ENCODE measurements at regions not wholly inside any gene's neighbourhood (a gene's known extent, or its start where the extent isn't known, plus 50 kb on each side); places are given as distances from the start of the nearest gene placed in this dataset.

DNA sequence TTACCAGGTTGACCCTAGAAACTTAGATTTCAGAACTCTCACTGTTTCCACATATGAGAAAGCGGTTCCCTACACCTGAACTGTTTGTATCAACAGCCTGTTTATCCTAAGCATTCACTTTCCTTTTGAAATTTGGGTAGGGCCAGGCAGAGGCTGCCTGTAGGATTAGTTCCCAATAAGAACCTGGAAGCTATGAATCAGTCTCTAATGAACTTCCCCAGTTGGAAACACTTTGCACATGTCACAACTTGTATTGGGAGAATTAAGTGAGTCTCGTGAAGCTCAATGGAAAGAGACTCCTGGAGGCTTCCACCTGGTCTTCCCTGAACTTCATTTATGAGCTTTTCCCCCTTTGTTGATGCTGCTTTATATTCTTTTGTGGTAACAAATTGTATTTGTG, 486.6 kb upstream of the HS6ST1 start:
- H3K36me3 Mint-ChIP-seq, result no peaks in the 10 kb centered on the region
- Histone ChIP-seq H3K4me2 (no peak overlapping the region), H3K27me3 (no peaks in the 10 kb centered on the region), H3F3A (ENCODE audit: low read depth) (no peaks in the 10 kb centered on the region), H3K36me3 (peaks cover 3% of the 10 kb centered on the region), H3K9me3 (ENCODE audit: low read depth) (peaks cover 6% of the 10 kb centered on the region), H3K27ac (no peak overlapping the region), H3K9ac (no peak overlapping the region), H4K20me1 (ENCODE audit: low read depth) (no peaks in the 10 kb centered on the region), H3K79me2 (ENCODE audit: low read depth) (no peaks in the 10 kb centered on the region), H3K4me1 (peaks cover 5% of the 10 kb centered on the region), H3K4me3 (no peak overlapping the region), H2AFZ (replicated peaks) (no peak overlapping the region)
- no peak overlapping the region for H3K4me3 Mint-ChIP-seq
- no peaks in the 10 kb centered on the region for H3K4me1 Mint-ChIP-seq
- H3K27ac Mint-ChIP-seq, result no peak overlapping the region
- H3K9me3 Mint-ChIP-seq, result peaks cover 16% of the 10 kb centered on the region
- DNase-seq (ENCODE audit: low spot score), result no peak
- TF ChIP-seq EZH2phosphoT487 (IDR thresholded peaks at IDR 0.05) (no peak), EZH2 (IDR thresholded peaks at IDR 0.05) (no peak)
- peaks cover 2% of the 10 kb centered on the region for H3K27me3 Mint-ChIP-seq (ENCODE audit: insufficient read depth, low read depth)

- Histone ChIP-seq H3K79me2 (ENCODE audit: low read depth) (no peaks in the 10 kb centered on the region), H4K20me1 (ENCODE audit: low read depth) (no peaks in the 10 kb centered on the region), H3K4me3 (no peak overlapping the region), H3K9me3 (ENCODE audit: low read depth) (peaks cover 6% of the 10 kb centered on the region), H3K36me3 (peaks cover 3% of the 10 kb centered on the region), H3K27me3 (no peaks in the 10 kb centered on the region), H2AFZ (replicated peaks) (no peak overlapping the region), H3K4me2 (no peak overlapping the region), H3K9ac (no peak overlapping the region), H3F3A (ENCODE audit: low read depth) (no peaks in the 10 kb centered on the region), H3K4me1 (peaks cover 5% of the 10 kb centered on the region), H3K27ac (no peak overlapping the region)
- H3K27ac Mint-ChIP-seq, result no peak overlapping the region
- H3K4me1 Mint-ChIP-seq, result no peaks in the 10 kb centered on the region
- H3K36me3 Mint-ChIP-seq, result no peaks in the 10 kb centered on the region
- no peak overlapping the region for H3K4me3 Mint-ChIP-seq
- H3K9me3 Mint-ChIP-seq, result peaks cover 21% of the 10 kb centered on the region
- no peak for DNase-seq (ENCODE audit: low spot score)
- TF ChIP-seq, protein P1, sequence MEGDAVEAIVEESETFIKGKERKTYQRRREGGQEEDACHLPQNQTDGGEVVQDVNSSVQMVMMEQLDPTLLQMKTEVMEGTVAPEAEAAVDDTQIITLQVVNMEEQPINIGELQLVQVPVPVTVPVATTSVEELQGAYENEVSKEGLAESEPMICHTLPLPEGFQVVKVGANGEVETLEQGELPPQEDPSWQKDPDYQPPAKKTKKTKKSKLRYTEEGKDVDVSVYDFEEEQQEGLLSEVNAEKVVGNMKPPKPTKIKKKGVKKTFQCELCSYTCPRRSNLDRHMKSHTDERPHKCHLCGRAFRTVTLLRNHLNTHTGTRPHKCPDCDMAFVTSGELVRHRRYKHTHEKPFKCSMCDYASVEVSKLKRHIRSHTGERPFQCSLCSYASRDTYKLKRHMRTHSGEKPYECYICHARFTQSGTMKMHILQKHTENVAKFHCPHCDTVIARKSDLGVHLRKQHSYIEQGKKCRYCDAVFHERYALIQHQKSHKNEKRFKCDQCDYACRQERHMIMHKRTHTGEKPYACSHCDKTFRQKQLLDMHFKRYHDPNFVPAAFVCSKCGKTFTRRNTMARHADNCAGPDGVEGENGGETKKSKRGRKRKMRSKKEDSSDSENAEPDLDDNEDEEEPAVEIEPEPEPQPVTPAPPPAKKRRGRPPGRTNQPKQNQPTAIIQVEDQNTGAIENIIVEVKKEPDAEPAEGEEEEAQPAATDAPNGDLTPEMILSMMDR (IDR thresholded peaks at IDR 0.05), result no peak
- TF ChIP-seq EZH2phosphoT487 (IDR thresholded peaks at IDR 0.05) (no peak), EZH2 (IDR thresholded peaks at IDR 0.05) (no peak)
- H3K27me3 Mint-ChIP-seq (ENCODE audit: insufficient read depth, low read depth), result no peaks in the 10 kb centered on the region
Observed at GRCh38 chr2:128805918-128806317, 487.2 kb upstream of the HS6ST1 start.

DNA sequence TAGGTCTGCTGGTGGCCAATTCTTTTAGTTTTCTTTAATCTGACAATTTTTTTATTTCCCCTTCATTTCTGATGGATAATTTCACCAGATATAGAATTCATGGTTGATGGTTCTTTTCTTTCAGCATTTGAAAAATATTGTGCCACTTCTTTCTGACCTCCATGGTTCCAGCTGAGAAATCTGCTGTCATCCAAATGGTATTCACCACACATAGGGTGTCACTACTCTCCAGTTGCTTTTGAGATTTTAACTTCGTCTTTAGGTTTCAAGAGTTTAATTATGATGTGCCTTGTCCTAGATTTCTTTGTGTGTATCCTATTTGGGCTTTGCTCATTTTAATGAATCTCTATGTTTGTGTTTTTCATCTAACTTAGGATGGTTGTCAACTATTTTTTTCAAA, 488.6 kb upstream of the HS6ST1 start:
- no peaks in the 10 kb centered on the region for H3K36me3 Mint-ChIP-seq
- no peak overlapping the region for H3K4me3 Mint-ChIP-seq

More for the DNA sequence above, 488.6 kb upstream of the HS6ST1 start:
- Histone ChIP-seq H3K4me1 (peaks cover 5% of the 10 kb centered on the region), H3K9ac (no peak overlapping the region), H3F3A (ENCODE audit: low read depth) (no peaks in the 10 kb centered on the region), H3K36me3 (peaks cover 3% of the 10 kb centered on the region), H2AFZ (replicated peaks) (no peak overlapping the region), H3K27me3 (no peaks in the 10 kb centered on the region), H3K27ac (no peak overlapping the region), H3K4me2 (no peak overlapping the region), H3K79me2 (ENCODE audit: low read depth) (no peaks in the 10 kb centered on the region), H3K9me3 (ENCODE audit: low read depth) (peaks cover 6% of the 10 kb centered on the region), H3K4me3 (no peak overlapping the region), H4K20me1 (ENCODE audit: low read depth) (no peaks in the 10 kb centered on the region)
- H3K9me3 Mint-ChIP-seq, result peaks cover 21% of the 10 kb centered on the region
- H3K27me3 Mint-ChIP-seq (ENCODE audit: insufficient read depth, low read depth), result no peaks in the 10 kb centered on the region
- H3K27ac Mint-ChIP-seq, result no peak overlapping the region
- TF ChIP-seq, protein P1 (IDR thresholded peaks at IDR 0.05), result no peak
- TF ChIP-seq EZH2 (IDR thresholded peaks at IDR 0.05) (no peak), EZH2phosphoT487 (IDR thresholded peaks at IDR 0.05) (no peak)
- no peaks in the 10 kb centered on the region for H3K4me1 Mint-ChIP-seq
- DNase-seq (ENCODE audit: low spot score), result no peak

Data from neural progenitor cell (in vitro differentiated cells).